GM13976 (cell line): ENCODE measurements at regions not wholly inside any gene's neighbourhood (a gene's known extent, or its start where the extent isn't known, plus 50 kb on each side); places are given as distances from the start of the nearest gene placed in this dataset.

Source experiments
- DNase-seq: peaks from one replicate; pipeline ENCODE4 v3.0.0; 2012; ENCODE audit warnings: low spot score
- CTCF ChIP-seq: IDR thresholded peaks from 2 replicates; pipeline ENCODE4 v1.5.1; 2012; ENCODE audit warnings: borderline replicate concordance, mild to moderate bottlenecking; ENCODE audit not compliant: insufficient read depth; ENCODE audit errors: extremely low read depth, missing control alignments, control extremely low read depth
- in situ Hi-C: fragments of 300-500 bp; cut with MboI; formaldehyde crosslinking; loops from one replicate; pipeline ENCODE4 v1.12.0; 2022; ENCODE audit warnings: low sequenced_read_pairs, mixed read lengths, inconsistent platforms; ENCODE audit not compliant: unreplicated experiment

GRCh38 chr2:80725001-80725400 lies 420.4 kb upstream of the LRRTM1 start:
- in situ Hi-C loops: no loop called here
- no peak for DNase-seq
- TF ChIP-seq CTCF: no peak

- in situ Hi-C loops: no loop called here
- no peak for TF ChIP-seq CTCF
- DNase-seq: no peak
Observed at GRCh38 chr2:80722803-80723202, 418.3 kb upstream of the LRRTM1 start.

GRCh38 chr2:80719607-80720006 lies 415.1 kb upstream of the LRRTM1 start:
- TF ChIP-seq CTCF: no peak
- DNase-seq: no peak
- in situ Hi-C loops: no loop called here

GRCh38 chr2:80715433-80715832 lies 410.9 kb upstream of the LRRTM1 start:
- DNase-seq: no peak
- TF ChIP-seq CTCF: no peak
- in situ Hi-C loops: no loop called here

- DNase-seq: no peak
- in situ Hi-C loops: no loop called here
- TF ChIP-seq CTCF: no peak
Observed at GRCh38 chr2:80711915-80712314, 407.4 kb upstream of the LRRTM1 start.

- DNase-seq: no peak
- no peak for TF ChIP-seq CTCF
- in situ Hi-C loops: no loop called here
Observed at GRCh38 chr2:80706951-80707350, 402.4 kb upstream of the LRRTM1 start.

- in situ Hi-C loops: no loop called here
- DNase-seq: no peak
- no peak for TF ChIP-seq CTCF
Observed at GRCh38 chr2:80706541-80706940, 402.0 kb upstream of the LRRTM1 start.
